HG03571 (cell line): ENCODE measurements at regions not wholly inside any gene's neighbourhood (a gene's known extent, or its start where the extent isn't known, plus 50 kb on each side); places are given as distances from the start of the nearest gene placed in this dataset.

ENCODE experiments used
- ATAC-seq: cut with Tn5 transposase; IDR thresholded peaks from one replicate; pipeline ENCODE4 v1.9.1; 2021; ENCODE audit not compliant: unreplicated experiment

GRCh38 chr1:172972258-172972657 is 78.5 kb downstream of the TNFSF18 start:
- ATAC-seq, result no peak

- no peak for ATAC-seq
These were observed 77.3 kb downstream of the TNFSF18 start for GRCh38 chr1:172973424-172973823.

- no peak for ATAC-seq
These were observed 74.3 kb downstream of the TNFSF18 start for GRCh38 chr1:172976222-172977041.

GRCh38 chr1:172977296-172978017 is 73.3 kb downstream of the TNFSF18 start:
- peak; percentile 87 for ATAC-seq

- no peak for ATAC-seq
These were observed 72.1 kb downstream of the TNFSF18 start for GRCh38 chr1:172978595-172978994.

- no peak for ATAC-seq
These were observed 70.9 kb downstream of the TNFSF18 start for GRCh38 chr1:172979828-172980227.

GRCh38 chr1:172980456-172980855 is 70.3 kb downstream of the TNFSF18 start:
- ATAC-seq, result no peak

- no peak for ATAC-seq
These were observed 69.8 kb downstream of the TNFSF18 start for GRCh38 chr1:172980971-172981370.
